ENCODE measurements at regions not wholly inside any gene's neighbourhood (a gene's known extent, or its start where the extent isn't known, plus 50 kb on each side); places are given as distances from the start of the nearest gene placed in this dataset.

DNA sequence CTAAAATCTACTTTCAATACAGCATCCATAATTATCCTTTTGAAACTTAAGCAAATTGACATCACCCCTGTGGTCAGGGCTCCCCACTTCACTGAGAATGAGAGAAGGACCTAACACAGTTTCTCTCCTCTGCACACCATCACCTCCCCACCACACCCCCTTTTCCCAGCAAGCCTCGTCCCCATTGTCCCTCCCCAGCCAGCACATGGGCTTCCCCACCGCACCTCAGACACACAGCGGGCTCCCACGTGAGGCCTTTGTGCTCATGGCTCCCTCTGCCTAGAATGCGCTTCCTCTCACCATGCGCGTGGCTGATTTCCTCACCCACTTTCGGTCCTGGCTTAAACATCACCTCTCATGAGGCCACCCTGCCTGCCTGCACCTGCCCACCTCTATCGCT, 639.0 kb upstream of the FRG1 start:
- TF ChIP-seq CTCF (IDR thresholded peaks at IDR 0.05), result no peak
- intact Hi-C loops (cut with DNase I), result no loop called here
- Histone ChIP-seq H3K27ac (no peak overlapping the region), H3K36me3 (no peaks in the 10 kb centered on the region), H3K4me1 (no peaks in the 10 kb centered on the region), H3K4me3 (no peak overlapping the region), H3K27me3 (peaks cover 0 to 5% (median 0%) of the 10 kb centered on the region in 7 donors), H3K9me3 (peaks cover 0 to 4% (median 0%) of the 10 kb centered on the region in 11 donors)
- no peak for ATAC-seq
- DNase-seq, result no peak
- 88 to 90% methylated on average over 9 of the region's 9 CpGs for WGBS, 2 donors

- TF ChIP-seq CTCF (IDR thresholded peaks at IDR 0.05), result no peak
- H3K36me3 ChIP-seq, result no peaks in the 10 kb centered on the region
- 63 to 68% methylated on average over 8 of the region's 8 CpGs for WGBS, 2 donors
- H3K27me3 ChIP-seq, result peaks cover 0 to 5% (median 0%) of the 10 kb centered on the region in 7 donors
- H3K9me3 ChIP-seq, result peaks cover 0 to 4% (median 0%) of the 10 kb centered on the region in 11 donors
- H3K4me3 ChIP-seq, result no peak overlapping the region
- H3K27ac ChIP-seq, result no peak overlapping the region
- no peaks in the 10 kb centered on the region for H3K4me1 ChIP-seq
- peak in 3 of 8 donors; percentile 29 to 64 (median 58) for ATAC-seq
- DNase-seq, result no peak
- intact Hi-C loops (cut with DNase I), result no loop called here
These were observed 638.0 kb upstream of the FRG1 start for GRCh38 chr4:189302719-189303118.

GRCh38 chr4:189304167-189304566, 636.5 kb upstream of the FRG1 start:
- Histone ChIP-seq H3K4me3 (no peak overlapping the region), H3K9me3 (peaks cover 0 to 3% (median 0%) of the 10 kb centered on the region in 11 donors), H3K36me3 (no peaks in the 10 kb centered on the region), H3K4me1 (no peaks in the 10 kb centered on the region), H3K27ac (no peak overlapping the region), H3K27me3 (peaks cover 0 to 5% (median 0%) of the 10 kb centered on the region in 7 donors)
- TF ChIP-seq CTCF (IDR thresholded peaks at IDR 0.05), result no peak
- DNase-seq (no peak), ATAC-seq (no peak)
- intact Hi-C loops (cut with DNase I), result no loop called here
- WGBS, 2 donors, result 78 to 89% methylated on average over 2 of the region's 2 CpGs

DNA sequence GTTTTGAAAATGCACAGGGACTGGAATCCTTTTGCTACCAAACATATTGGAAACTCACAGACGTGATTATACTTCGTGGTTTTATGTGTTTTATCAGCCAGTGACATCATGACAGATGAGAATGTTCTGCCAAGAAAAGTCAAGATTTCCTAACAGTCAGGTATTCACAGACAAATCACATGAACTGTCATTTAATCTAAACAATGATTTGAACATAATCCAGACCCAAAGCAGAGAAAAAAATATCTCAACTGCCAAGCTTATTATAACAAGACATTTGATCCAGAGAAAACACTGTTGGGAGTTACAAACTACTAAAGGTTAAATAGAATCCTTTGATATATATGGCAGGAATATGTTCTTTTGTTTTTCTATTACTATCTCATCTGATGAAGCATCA, 635.9 kb upstream of the FRG1 start:
- H3K4me3 ChIP-seq, result no peak overlapping the region
- no peak for ATAC-seq
- WGBS, 2 donors, result 6 to 11% methylated on average over 2 of the region's 2 CpGs
- TF ChIP-seq CTCF (IDR thresholded peaks at IDR 0.05), result no peak
- H3K36me3 ChIP-seq, result no peaks in the 10 kb centered on the region
- no peak for DNase-seq
- no peaks in the 10 kb centered on the region for H3K4me1 ChIP-seq
- intact Hi-C loops (cut with DNase I), result no loop called here
- peaks cover 0 to 5% (median 0%) of the 10 kb centered on the region in 7 donors for H3K27me3 ChIP-seq
- H3K27ac ChIP-seq, result no peak overlapping the region
- no peaks in the 10 kb centered on the region for H3K9me3 ChIP-seq
